ENCODE measurements at regions not wholly inside any gene's neighbourhood (a gene's known extent, or its start where the extent isn't known, plus 50 kb on each side); places are given as distances from the start of the nearest gene placed in this dataset.

DNA sequence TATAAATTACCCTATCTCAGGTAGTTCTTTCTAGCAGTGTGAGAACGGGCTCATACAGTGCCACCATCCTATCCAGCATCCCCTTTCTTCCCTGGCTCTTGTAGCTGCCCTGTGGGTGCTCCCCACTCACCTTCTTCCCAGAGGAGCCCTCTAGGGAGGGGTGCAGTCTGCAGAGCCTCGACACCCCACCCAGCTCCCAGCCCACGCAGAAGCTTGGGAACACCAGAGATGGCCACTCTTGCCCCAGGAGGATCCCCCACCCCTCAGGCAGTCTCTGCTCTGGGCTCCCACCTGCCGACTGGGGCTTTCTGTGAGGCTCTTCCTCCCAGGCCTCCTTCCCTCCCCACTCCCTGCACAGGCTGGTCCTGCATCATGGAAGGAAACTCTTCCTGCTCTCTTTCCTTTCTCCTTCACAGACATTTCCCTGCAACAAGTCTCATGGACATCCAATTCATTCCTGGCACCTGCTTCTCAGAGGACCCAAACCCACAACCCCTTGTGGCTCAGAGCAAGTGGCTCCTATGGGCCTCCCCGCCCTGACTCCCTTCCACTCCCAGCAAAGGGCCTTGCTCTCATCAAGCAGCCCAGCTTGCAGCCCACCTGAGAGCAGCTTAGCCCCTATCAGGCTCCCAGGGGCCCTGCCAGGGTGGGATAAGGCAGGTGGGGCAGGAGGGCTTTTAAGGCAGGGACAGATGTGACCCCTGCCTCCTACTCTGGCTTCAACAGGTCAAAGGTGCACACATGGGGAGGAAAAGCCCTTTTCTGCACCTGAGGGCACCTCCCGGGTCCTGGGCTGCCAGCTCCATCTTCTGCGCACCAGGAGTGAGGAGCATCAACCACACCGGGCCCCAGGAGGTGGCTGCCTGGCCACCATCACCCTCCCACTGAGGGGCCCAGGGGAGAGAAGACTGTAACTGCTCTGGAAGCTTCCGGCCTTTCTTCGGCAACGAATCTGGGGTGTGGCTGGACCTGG is 263.8 kb upstream of the TNRC6C start:
- no peak for DNase-seq

GRCh38 chr17:77695386-77695785 is 263.1 kb upstream of the TNRC6C start:
- no peak for DNase-seq

GRCh38 chr17:77696151-77696720 is 262.3 kb upstream of the TNRC6C start:
- DNase-seq, result no peak

GRCh38 chr17:77696721-77697460 is 261.6 kb upstream of the TNRC6C start:
- no peak for DNase-seq

DNA sequence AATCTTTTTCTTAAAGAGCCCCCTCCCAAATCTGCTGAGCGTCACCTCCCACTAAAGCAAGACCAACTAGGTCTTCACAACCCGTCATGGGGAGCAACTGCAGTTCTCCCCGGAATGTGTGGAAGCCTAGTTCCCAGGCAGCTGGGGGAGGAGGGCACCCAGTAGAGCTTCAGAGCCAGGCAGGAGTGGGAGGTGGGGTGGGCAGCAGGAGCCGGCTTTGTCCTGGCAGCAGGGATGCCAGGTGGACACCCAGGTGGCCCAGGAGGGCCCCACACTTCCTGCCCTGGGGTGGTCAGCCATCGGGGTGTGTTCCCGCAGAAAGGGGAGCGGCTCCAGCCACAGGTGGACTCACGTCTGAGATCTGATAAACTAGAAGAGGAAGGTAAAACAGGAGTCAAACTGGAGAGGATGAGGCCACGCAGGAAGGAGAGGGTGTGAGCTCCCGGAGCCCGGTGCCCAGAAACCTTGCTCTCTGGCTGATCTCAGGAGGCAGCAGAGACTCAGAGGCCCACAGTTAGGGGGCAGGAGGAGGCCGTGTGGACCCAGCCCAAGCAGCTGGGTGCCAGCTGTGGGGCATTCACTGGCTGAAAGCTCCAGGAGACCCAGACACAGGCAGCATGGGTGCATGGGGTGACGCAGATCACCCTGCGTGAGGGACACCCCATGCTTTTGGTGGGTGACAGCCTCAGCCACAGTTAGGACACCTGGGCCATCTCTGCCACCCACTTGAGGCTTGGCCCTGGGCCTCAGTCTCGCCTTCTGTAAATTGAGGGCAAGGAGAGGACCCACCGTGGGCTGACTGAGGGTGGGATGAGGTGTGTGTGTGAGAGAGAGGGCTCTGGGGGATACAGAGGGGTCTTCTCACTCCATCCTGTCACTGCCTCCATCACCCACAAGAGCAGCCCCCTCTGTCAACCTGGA is 260.8 kb upstream of the TNRC6C start:
- DNase-seq, result no peak

GRCh38 chr17:77698903-77699623 is 259.4 kb upstream of the TNRC6C start:
- DNase-seq, result no peak

DNA sequence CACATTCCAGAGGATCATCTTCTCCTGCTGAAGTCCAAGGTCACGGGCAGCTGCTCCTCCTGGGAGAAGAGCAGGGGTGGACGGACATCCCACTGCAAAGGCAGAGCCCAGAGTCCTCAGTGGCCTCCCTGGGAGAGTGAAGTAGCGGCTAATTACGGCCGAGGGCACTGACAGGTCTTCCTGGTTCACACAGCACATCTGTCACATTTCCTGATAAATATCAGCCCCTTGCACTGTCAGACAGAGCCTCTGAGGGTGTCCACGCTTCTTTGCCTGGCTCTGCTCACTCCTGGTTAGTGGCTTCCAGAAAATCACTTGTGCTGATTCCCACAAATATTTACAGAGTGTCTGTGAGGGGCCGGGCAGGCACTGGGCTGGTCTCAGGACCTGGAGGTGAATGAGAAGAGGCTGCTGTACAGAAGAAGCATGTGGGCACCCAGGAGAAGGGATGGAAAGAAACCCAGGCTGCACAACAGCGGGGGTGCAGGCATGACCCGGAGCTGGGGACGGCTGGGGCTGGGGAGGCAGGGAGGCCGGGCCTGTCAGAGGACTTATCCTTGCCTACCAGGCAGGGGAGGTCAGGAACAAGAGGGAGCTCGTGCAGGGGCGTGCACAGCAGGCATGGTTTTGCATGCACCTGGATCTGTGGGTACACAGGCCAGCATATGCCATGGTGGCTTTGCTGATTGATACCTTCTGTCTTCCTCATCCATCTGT is 258.2 kb upstream of the TNRC6C start:
- DNase-seq, result no peak

DNA sequence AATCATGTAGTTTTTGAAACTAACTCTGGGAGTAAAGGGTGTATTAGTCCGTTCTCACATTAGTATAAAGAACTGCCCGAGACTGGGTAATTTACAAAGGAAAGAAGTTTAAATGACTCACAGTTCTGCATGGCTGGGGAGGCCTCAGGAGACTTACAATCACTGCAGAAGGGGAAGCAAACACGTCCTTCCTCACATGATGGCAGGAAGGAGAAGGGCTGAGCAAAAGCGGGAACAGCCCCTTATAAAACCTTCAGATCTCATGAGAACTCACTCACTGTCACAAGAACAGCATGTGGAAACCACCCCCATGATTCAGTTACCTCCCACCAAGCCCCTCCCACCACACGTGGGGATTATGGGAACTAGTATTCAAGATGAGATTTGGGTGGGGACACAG is 256.5 kb upstream of the TNRC6C start:
- DNase-seq, result no peak

GRCh38 chr17:77704048-77704815 is 254.3 kb upstream of the TNRC6C start:
- no peak for DNase-seq

DNA sequence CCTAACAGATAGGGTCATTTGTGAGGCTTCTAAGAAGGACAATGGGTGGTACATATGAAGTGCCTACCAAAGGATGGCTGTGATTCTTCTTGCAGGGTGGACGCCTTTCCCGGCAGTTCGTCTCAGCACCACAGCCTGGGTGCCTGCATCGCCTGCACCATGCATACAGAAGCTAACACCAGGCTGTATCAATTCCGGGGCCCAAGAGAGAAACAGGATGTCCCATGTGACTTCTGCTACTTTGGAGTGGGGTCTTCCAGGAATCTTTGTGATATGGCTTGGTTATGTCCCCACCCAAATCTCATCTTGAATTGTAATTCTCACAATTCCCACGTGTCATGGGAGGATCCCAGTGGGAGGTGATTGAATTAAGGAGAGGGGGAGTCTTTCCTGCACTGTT is 251.6 kb upstream of the TNRC6C start:
- no peak for DNase-seq

- DNase-seq, result no peak
These were observed 251.0 kb upstream of the TNRC6C start for GRCh38 chr17:77707546-77707945.

GRCh38 chr17:77708049-77708448 is 250.5 kb upstream of the TNRC6C start:
- DNase-seq, result no peak

GRCh38 chr17:77708936-77709335 is 249.6 kb upstream of the TNRC6C start:
- DNase-seq, result no peak

- DNase-seq, result no peak
These were observed 248.9 kb upstream of the TNRC6C start for GRCh38 chr17:77709594-77709993.

DNA sequence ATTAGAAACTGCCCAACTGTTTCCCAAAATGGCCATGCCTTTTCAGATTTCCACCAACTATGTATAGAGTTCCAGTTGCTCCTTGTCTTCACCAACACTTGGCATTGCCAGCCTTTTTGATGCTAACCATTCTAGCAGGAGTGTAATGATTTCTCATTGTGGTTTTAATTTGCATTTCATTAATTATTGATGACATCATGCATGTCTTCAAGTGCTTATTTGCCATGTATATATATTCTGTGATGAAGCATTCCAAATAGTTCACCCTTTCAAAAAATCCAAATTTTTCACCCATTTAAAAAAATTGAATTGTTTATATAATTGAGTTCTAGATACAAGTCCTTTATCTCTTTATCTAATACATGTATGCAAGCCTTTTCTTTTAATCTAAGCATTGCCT is 245.9 kb upstream of the TNRC6C start:
- no peak for DNase-seq

GRCh38 chr17:77716289-77716926 is 242.1 kb upstream of the TNRC6C start:
- no peak for DNase-seq

- no peak for DNase-seq
These were observed 240.4 kb upstream of the TNRC6C start for GRCh38 chr17:77717941-77718668.

DNA sequence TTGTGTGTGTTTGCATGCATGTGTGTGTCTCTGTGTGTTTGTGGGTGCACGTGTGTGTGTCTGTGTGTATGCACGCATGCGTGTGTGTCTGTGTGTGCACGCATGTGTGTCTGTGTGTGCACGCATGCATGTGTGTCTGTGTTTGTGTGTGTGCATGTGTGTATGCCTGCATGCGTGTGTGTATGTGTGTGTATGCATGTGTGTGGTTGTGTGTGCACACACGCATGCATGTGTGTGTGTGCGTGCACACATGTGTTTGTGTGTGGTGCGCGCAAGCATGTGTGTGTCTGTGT is 239.9 kb upstream of the TNRC6C start:
- DNase-seq, result no peak

GRCh38 chr17:77719806-77720205 is 238.7 kb upstream of the TNRC6C start:
- no peak for DNase-seq
